Suprapubic skin (tissue), 4 donors: ENCODE measurements at regions not wholly inside any gene's neighbourhood (a gene's known extent, or its start where the extent isn't known, plus 50 kb on each side); places are given as distances from the start of the nearest gene placed in this dataset.
"Not testable (repeated sequence)": the region's sequence is repeated elsewhere in the genome, so short reads cannot be mapped to it uniquely, and the experiment has no call there.

ENCODE experiments used
- DNase-seq, 2 donors: peaks; one replicate each; pipeline ENCODE4 v3.0.0-alpha.2; 2019; ENCODE audit warnings: low spot score in 2 of 2
- H3K27ac ChIP-seq: fragments of 200-600 bp; sonication (generic); one replicate; pipeline ENCODE4 v1.5.1; 2019
- H3K27me3 ChIP-seq: fragments of 200-600 bp; sonication (generic); one replicate; pipeline ENCODE4 v1.5.1; 2019
- H3K36me3 ChIP-seq: fragments of 200-600 bp; sonication (generic); one replicate; pipeline ENCODE4 v1.5.1; 2019
- H3K4me1 ChIP-seq: fragments of 200-600 bp; sonication (generic); one replicate; pipeline ENCODE4 v1.5.1; 2019
- H3K4me3 ChIP-seq: fragments of 200-600 bp; sonication (generic); one replicate; pipeline ENCODE4 v1.5.1; 2019; ENCODE audit warnings: mild to moderate bottlenecking
- H3K9me3 ChIP-seq: fragments of 200-600 bp; sonication (generic); one replicate; pipeline ENCODE4 v1.5.1; 2019
- WGBS: methylation state at CpG from one replicate; pipeline ENCODE4 v1.1.5; 2018; 5-methylcytosine and 5-hydroxymethylcytosine counted together

DNA sequence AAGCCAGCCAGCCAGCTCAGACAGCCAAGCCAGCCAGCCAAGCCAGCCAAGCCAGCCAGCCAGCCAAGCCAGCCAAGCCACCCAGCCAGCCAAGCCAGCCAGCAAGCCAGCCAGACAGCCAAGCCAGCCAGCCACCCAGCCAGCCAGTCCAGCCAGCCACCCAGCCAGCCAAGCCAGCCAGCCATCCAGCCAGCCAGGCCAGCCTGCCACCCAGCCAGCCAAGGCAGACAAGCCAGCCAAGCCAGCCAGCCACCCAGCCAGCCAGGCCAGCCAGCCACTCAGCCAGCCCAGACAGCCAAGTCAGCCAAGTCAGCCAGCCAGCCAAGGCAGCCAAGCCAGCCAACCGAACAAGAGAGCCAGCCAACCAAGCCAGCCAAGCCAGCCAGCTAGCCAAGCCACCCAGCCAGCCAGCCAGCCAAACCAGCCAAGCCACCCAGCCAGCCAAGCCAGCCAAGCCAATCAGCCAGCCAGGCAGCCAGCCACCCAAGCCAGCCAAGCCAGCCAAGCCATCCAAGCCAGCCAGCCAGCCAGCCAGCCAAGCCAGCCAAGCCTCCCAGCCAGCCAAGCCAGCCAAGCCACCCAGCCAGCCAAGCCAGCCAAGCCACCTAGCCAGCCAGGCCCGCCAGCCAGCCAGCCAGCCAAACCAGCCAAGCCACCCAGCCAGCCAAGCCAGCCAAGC lies 319.3 kb upstream of the PLGLB2 start:
- H3K4me1 ChIP-seq, H3K36me3 ChIP-seq, H3K9me3 ChIP-seq, H3K4me3 ChIP-seq, H3K27ac ChIP-seq, H3K27me3 ChIP-seq: not testable (repeated sequence)
- peak in 1 of 2 donors; percentile 67 for DNase-seq
- no CpG with 5 or more reads among the region's 2 CpGs for WGBS

- not testable (repeated sequence) for H3K27ac ChIP-seq, DNase-seq, H3K27me3 ChIP-seq, H3K36me3 ChIP-seq, H3K4me1 ChIP-seq, H3K4me3 ChIP-seq, H3K9me3 ChIP-seq
- 86% methylated on average over 2 of the region's 9 CpGs for WGBS
Observed at GRCh38 chr2:87429206-87429930, 318.5 kb upstream of the PLGLB2 start.

GRCh38 chr2:87429931-87430275 lies 318.0 kb upstream of the PLGLB2 start:
- H3K4me3 ChIP-seq, H3K27ac ChIP-seq, H3K4me1 ChIP-seq, H3K9me3 ChIP-seq, H3K27me3 ChIP-seq, DNase-seq, H3K36me3 ChIP-seq: not testable (repeated sequence)
- WGBS, result no CpG with 5 or more reads among the region's 4 CpGs

DNA sequence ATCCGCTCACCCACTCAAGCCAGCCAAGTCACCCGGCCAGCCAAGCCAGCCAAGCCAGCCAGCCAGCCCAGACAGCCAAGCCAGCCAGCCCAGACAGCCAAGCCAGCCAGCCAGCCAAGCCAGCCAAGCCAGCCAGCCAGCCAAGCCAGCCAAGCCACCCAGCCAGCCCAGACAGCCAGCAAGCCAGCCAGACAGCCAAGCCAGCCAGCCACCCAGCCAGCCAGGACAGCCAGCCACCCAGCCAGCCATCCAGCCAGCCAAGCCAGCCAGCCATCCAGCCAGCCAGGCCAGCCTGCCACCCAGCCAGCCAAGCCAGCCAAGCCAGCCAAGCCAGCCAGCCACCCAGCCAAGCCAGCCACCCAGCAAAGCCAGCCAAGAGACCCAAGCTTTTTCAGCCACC lies 316.8 kb upstream of the PLGLB2 start:
- not testable (repeated sequence) for H3K9me3 ChIP-seq, H3K4me3 ChIP-seq, H3K27ac ChIP-seq, DNase-seq, H3K36me3 ChIP-seq, H3K4me1 ChIP-seq, H3K27me3 ChIP-seq
- no CpG with 5 or more reads among the region's 2 CpGs for WGBS

DNA sequence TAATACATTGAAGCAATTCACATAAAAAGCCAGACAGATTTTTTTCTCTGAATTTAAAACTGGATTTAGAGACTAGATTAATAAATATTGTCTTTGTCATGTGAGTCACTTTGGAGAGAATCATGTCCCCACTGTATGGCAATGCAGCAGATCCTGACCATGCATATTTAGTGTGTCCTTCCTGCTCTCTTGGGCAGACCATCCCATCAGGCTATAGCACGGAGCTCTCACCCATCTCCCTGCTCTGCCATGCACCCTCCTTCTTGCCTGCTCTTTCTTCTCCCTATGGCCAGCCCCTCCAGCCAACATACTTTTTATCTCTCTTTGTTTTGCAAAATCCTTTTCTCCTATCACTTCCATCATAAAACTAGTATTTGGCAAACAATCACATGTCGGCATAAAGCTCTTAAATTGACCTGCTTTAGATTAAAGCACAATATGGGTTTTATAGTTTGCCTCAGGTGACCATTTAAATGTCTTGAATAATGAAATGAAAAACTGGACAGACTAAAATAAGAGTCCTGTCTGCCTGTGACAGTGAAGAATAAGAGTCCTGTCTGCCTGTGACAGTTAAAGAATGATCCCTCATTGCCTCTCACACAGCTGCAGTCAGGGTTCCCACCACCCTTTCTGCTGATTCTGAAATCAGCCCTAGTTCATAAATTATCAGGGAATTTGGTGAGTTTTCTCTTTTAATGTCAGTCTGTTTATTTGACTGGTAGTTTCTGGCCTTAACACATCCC lies 315.0 kb upstream of the PLGLB2 start:
- H3K9me3 ChIP-seq, H3K27me3 ChIP-seq, DNase-seq, H3K27ac ChIP-seq, H3K4me3 ChIP-seq, H3K4me1 ChIP-seq, H3K36me3 ChIP-seq: not testable (repeated sequence)
- 57% methylated on average over 1 of the region's 2 CpGs for WGBS

- DNase-seq, H3K36me3 ChIP-seq: not testable (repeated sequence)
- 100% methylated on average over 3 of the region's 4 CpGs for WGBS
Observed at GRCh38 chr2:87436007-87436406, 311.9 kb upstream of the PLGLB2 start.

GRCh38 chr2:87437701-87438260 lies 310.1 kb upstream of the PLGLB2 start:
- not testable (repeated sequence) for H3K4me1 ChIP-seq, H3K27ac ChIP-seq, H3K27me3 ChIP-seq, DNase-seq, H3K4me3 ChIP-seq, H3K9me3 ChIP-seq, H3K36me3 ChIP-seq
- WGBS, result no CpG with 5 or more reads among the region's 4 CpGs

More at GRCh38 chr2:87436007-87436406, 311.9 kb upstream of the PLGLB2 start:
- H3K27ac ChIP-seq, H3K27me3 ChIP-seq, H3K9me3 ChIP-seq, H3K4me3 ChIP-seq, H3K4me1 ChIP-seq: not testable (repeated sequence)

- not testable (repeated sequence) for H3K4me3 ChIP-seq, H3K27ac ChIP-seq, H3K4me1 ChIP-seq, H3K9me3 ChIP-seq, H3K36me3 ChIP-seq, DNase-seq, H3K27me3 ChIP-seq
- 84% methylated on average over 4 of the region's 6 CpGs for WGBS
Observed at GRCh38 chr2:87438780-87439454, 309.0 kb upstream of the PLGLB2 start.

DNA sequence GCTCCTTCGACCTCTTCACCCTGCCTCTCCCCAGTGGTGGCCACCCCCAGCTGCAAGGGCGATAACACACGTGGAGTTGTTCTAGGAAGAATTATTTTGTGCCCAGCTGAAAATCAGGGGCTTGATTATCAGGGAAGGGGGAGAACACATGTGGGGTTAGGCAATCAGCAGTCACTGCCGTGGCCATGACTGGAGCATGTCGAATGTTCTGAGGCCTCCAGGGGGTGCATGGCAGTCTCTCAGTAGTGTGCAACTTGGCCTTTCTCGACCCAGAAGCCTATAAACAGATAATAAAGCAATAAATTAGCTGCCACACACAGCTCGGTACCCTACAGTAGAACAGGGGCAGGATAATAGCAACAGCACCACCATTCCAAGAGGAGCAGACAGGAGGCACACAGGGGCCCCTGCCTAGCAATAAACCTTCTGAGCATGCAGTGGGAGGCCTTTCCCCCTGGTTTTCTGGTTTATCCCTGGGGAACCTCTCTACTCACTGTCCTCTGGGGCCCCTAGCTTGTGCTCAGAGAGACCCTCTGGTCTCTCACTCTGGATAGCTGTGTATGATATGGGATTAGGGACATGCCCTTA lies 308.2 kb upstream of the PLGLB2 start:
- WGBS, result 79% methylated on average over 7 of the region's 7 CpGs
- H3K9me3 ChIP-seq, DNase-seq: not testable (repeated sequence)

DNA sequence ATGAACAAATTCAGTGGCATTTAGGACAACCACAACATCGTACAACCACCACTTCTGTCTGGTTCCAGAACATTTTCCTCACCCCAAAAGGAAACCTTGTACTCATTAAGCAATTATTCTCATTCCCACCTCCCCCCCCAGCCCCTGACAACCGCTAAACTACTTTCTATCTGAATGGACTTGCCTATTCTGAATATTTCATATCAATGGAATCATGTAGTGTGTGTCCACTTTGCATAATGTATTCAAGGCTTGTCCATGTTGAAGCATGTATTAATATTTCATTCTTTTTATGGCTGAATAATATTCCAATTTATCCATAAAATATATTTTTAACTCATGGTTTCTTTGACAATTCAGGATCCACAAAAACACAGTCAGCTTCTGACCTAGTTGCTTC lies 307.2 kb upstream of the PLGLB2 start:
- not testable (repeated sequence) for H3K36me3 ChIP-seq, H3K4me3 ChIP-seq, H3K27ac ChIP-seq, H3K4me1 ChIP-seq, H3K27me3 ChIP-seq, DNase-seq, H3K9me3 ChIP-seq
- WGBS, result 84% methylated on average over 2 of the region's 2 CpGs

More for the DNA sequence above, 308.2 kb upstream of the PLGLB2 start:
- H3K27ac ChIP-seq, H3K4me1 ChIP-seq, H3K27me3 ChIP-seq, H3K36me3 ChIP-seq, H3K4me3 ChIP-seq: not testable (repeated sequence)

DNA sequence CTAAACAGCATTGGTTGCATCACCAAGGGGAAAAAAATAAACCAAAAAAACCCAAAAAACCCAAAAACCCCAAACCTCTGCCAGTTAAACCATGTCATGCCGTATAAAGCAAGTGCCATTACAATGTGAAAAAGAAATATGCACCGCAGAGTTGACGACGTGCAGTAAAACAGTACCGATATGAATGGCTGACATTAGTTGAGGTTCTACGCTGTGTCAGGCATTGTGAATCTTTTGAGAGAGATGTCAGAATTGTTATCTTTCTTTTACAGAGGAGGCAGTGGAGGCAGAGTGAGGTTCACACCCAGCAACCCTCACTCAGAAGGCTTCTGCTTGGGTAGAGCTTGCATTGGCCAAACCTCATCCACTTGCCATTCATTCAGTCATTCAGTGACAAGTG lies 306.5 kb upstream of the PLGLB2 start:
- WGBS, result 91% methylated on average over 6 of the region's 6 CpGs
- not testable (repeated sequence) for H3K4me1 ChIP-seq, DNase-seq, H3K9me3 ChIP-seq, H3K27ac ChIP-seq, H3K27me3 ChIP-seq, H3K4me3 ChIP-seq, H3K36me3 ChIP-seq

- DNase-seq, H3K27me3 ChIP-seq, H3K36me3 ChIP-seq, H3K4me3 ChIP-seq, H3K4me1 ChIP-seq, H3K27ac ChIP-seq, H3K9me3 ChIP-seq: not testable (repeated sequence)
- WGBS, result 88% methylated on average over 1 of the region's 6 CpGs
Observed at GRCh38 chr2:87442983-87443577, 304.8 kb upstream of the PLGLB2 start.

DNA sequence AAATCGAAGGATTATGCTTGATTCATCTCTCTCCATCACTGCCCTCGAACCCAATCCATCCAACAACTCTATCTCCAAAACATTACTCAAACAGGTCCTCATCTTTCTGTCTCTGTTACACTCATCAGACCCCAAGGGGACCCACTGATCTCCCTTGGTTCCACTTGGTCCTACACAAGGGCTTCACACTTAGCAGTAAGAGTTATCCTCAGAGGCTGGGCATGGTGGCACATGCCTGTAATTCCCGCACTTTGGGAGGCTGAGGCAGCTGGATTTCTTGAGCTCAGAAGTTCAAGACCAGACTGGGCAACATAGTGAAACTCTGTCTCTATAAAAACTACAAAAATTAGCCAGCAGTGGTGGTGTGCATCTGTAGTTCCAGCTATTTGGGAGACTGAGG lies 302.9 kb upstream of the PLGLB2 start:
- not testable (repeated sequence) for H3K36me3 ChIP-seq, H3K4me1 ChIP-seq, H3K9me3 ChIP-seq, H3K4me3 ChIP-seq, H3K27ac ChIP-seq, DNase-seq, H3K27me3 ChIP-seq
- 66% methylated on average over 3 of the region's 3 CpGs for WGBS
